ENCODE measurements at regions not wholly inside any gene's neighbourhood (a gene's known extent, or its start where the extent isn't known, plus 50 kb on each side); places are given as distances from the start of the nearest gene placed in this dataset.

GRCh38 chr13:33678084-33678483 is 139.9 kb upstream of the RFC3 start:
- intact Hi-C loops (cut with micrococcal nuclease; ENCODE audit: unreplicated experiment) = no loop called here

GRCh38 chr13:33678906-33679657 is 138.9 kb upstream of the RFC3 start:
- in situ Hi-C loops (cut with HindIII; ENCODE audit: low pct_unique_long_range_greater_than_20kb, low sequenced_read_pairs) = no loop called here

More at GRCh38 chr13:33678084-33678483, 139.9 kb upstream of the RFC3 start:
- H3K9me3 ChIP-seq (ENCODE audit: control insufficient read depth, insufficient read depth, low read depth, low read length) = no peaks in the 10 kb centered on the region
- peak overlapping the region; percentile 80 for H3K27ac ChIP-seq (ENCODE audit: low read length)
- TF ChIP-seq CTCF (IDR thresholded peaks at IDR 0.05) = peak; percentile 68
- no peak for TF ChIP-seq REST (IDR thresholded peaks at IDR 0.05; ENCODE audit: insufficient read depth in 1 of 2, low read depth in 2 of 2, low read length in 1 of 2)
- TF ChIP-seq SIN3A (IDR thresholded peaks at IDR 0.05; ENCODE audit: borderline replicate concordance, insufficient read depth, low read depth, low read length) = no peak
- H3K36me3 ChIP-seq (ENCODE audit: control insufficient read depth, insufficient read depth, low read length) = no peaks in the 10 kb centered on the region
- in situ Hi-C loops (cut with HindIII; ENCODE audit: low pct_unique_long_range_greater_than_20kb, low sequenced_read_pairs) = no loop called here
- ATAC-seq (no peak), DNase-seq (ENCODE audit: low read depth, low spot score) (no peak)
- H3K4me1 ChIP-seq (ENCODE audit: control insufficient read depth, insufficient read depth, low read length) = peaks cover 12% of the 10 kb centered on the region
- BruUV-seq (replicated peaks) = no TSS peak
- no peaks in the 10 kb centered on the region for H3K27me3 ChIP-seq (ENCODE audit: control insufficient read depth, insufficient read depth, low read length)
- ChIA-PET CTCF (no interaction called here), POLR2A (no interaction called here)
- H3K4me3 ChIP-seq (ENCODE audit: low read depth in 2 of 2, low read length in 2 of 2) = no peak overlapping the region

More at GRCh38 chr13:33678906-33679657, 138.9 kb upstream of the RFC3 start:
- intact Hi-C loops (cut with micrococcal nuclease; ENCODE audit: unreplicated experiment) = no loop called here
- POLR2A ChIA-PET = no interaction called here
- BruUV-seq (replicated peaks) = no TSS peak
- TF ChIP-seq REST (IDR thresholded peaks at IDR 0.05; ENCODE audit: insufficient read depth in 1 of 2, low read depth in 2 of 2, low read length in 1 of 2) (no peak), CTCF (IDR thresholded peaks at IDR 0.05) (no peak), POLR2AphosphoS5 (IDR thresholded peaks at IDR 0.05; ENCODE audit: low read depth, low read length) (peak; percentile 57; the same call in 1 of the 2 replicates), TCF7L2 (IDR thresholded peaks at IDR 0.05; ENCODE audit: low read depth, low read length) (0 out of 2 replicates have a peak, but pooled peaks have one; percentile 40), SIN3A (IDR thresholded peaks at IDR 0.05; ENCODE audit: borderline replicate concordance, insufficient read depth, low read depth, low read length) (no peak)
- ATAC-seq (peak; percentile 95), DNase-seq (ENCODE audit: low read depth, low spot score) (peak; percentile 46)
- no peaks in the 10 kb centered on the region for H3K27me3 ChIP-seq (ENCODE audit: control insufficient read depth, insufficient read depth, low read length)
- peak overlapping the region; percentile 80 for H3K27ac ChIP-seq (ENCODE audit: low read length)
- no peaks in the 10 kb centered on the region for H3K9me3 ChIP-seq (ENCODE audit: control insufficient read depth, insufficient read depth, low read depth, low read length)
- CTCF ChIA-PET = no interaction called here
- no peaks in the 10 kb centered on the region for H3K36me3 ChIP-seq (ENCODE audit: control insufficient read depth, insufficient read depth, low read length)
- peak overlapping the region in 1 of 2 experiments; percentile 32; a peak in 2 of 4 replicates for H3K4me3 ChIP-seq (ENCODE audit: low read depth in 2 of 2, low read length in 2 of 2)
- H3K4me1 ChIP-seq (ENCODE audit: control insufficient read depth, insufficient read depth, low read length) = peaks cover 12% of the 10 kb centered on the region

Data from Panc1 (cell line).